A673 (cell line): ENCODE measurements at regions not wholly inside any gene's neighbourhood (a gene's known extent, or its start where the extent isn't known, plus 50 kb on each side); places are given as distances from the start of the nearest gene placed in this dataset.

Source experiments
- EZH2 ChIP-seq: fragments of 200-600 bp; sonication (generic); IDR thresholded peaks from 2 replicates; pipeline ENCODE4 v1.6.1; 2017; ENCODE audit warnings: borderline replicate concordance, low read depth, mild to moderate bottlenecking, mixed read lengths, antibody characterized with exemption, low read length; ENCODE audit not compliant: poor library complexity, severe bottlenecking
- TF ChIP-seq, protein P1 (sequence below): fragments of 300-800, 200-600 bp; sonication (generic); conservative IDR thresholded peaks from 2 replicates; pipeline ENCODE4 v1.5.1; 2017; ENCODE audit warnings: low read depth, mild to moderate bottlenecking, antibody characterized with exemption, low read length, moderate library complexity, mixed read lengths

DNA sequence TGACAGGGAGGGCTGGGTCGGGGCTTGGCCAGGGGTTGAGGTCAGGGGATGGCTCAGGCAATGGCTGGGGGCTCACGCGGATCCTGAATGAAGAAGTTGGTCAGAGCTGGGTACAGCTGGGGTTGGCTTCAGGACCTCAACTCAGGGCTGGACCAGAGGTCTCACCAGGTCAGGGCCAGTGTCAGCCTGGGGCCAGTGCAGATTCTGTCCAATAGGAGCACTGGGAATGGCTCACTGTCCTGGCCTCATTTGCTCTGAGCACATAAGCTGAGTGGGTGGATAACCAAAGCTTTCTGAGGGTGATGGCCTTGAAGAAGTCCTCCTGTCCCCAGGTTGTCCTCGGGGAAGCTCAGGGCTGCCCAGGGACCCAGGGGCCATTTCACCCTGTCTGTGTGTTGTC lies 54.9 kb upstream of the PCBD1 start:
- TF ChIP-seq, protein P1, sequence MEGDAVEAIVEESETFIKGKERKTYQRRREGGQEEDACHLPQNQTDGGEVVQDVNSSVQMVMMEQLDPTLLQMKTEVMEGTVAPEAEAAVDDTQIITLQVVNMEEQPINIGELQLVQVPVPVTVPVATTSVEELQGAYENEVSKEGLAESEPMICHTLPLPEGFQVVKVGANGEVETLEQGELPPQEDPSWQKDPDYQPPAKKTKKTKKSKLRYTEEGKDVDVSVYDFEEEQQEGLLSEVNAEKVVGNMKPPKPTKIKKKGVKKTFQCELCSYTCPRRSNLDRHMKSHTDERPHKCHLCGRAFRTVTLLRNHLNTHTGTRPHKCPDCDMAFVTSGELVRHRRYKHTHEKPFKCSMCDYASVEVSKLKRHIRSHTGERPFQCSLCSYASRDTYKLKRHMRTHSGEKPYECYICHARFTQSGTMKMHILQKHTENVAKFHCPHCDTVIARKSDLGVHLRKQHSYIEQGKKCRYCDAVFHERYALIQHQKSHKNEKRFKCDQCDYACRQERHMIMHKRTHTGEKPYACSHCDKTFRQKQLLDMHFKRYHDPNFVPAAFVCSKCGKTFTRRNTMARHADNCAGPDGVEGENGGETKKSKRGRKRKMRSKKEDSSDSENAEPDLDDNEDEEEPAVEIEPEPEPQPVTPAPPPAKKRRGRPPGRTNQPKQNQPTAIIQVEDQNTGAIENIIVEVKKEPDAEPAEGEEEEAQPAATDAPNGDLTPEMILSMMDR = no peak
- no peak for TF ChIP-seq EZH2
